PC-3 (cell line): ENCODE measurements at regions not wholly inside any gene's neighbourhood (a gene's known extent, or its start where the extent isn't known, plus 50 kb on each side); places are given as distances from the start of the nearest gene placed in this dataset.

Experiments used
- CTCF ChIP-seq: fragments of 300-600 bp; sonication (generic); conservative IDR thresholded peaks from 2 replicates; pipeline ENCODE4 v1.5.1; 2017; ENCODE audit warnings: antibody characterized with exemption, low read depth, mild to moderate bottlenecking, low read length
- EZH2 ChIP-seq: fragments of 300-600 bp; sonication (generic); IDR thresholded peaks from one replicate; pipeline ENCODE4 v1.6.1; 2017; ENCODE audit warnings: antibody characterized with exemption, mild to moderate bottlenecking, low read length; ENCODE audit not compliant: unreplicated experiment

- TF ChIP-seq CTCF (no peak), EZH2 (no peak)
Measured at GRCh38 chr18:2380101-2380500, 191.2 kb downstream of the METTL4 start.
